IMR-90 (cell line): ENCODE measurements at regions not wholly inside any gene's neighbourhood (a gene's known extent, or its start where the extent isn't known, plus 50 kb on each side); places are given as distances from the start of the nearest gene placed in this dataset.

Experiments used
- ATAC-seq: fragments of 200-7000 bp; cut with Tn5 transposase; 2 replicates; pipeline ENCODE4 v1.9.1; 2020; ENCODE audit warnings: low read depth, mild to moderate bottlenecking, moderate library complexity
- BruUV-seq: library from RNA; stranded (reverse); fragments of 400-500 nt; replicated peaks from 2 replicates; lab custom pipeline; 2021; lab: Mats Ljungman, UMichigan
- CTCF ChIA-PET: fragments of 300-600 bp; formaldehyde crosslinking; extraction: SDS; loops from one replicate; lab custom pipeline; 2021; ENCODE audit warnings: antibody characterized with exemption; lab: Yijun Ruan, JAX
- POLR2A ChIA-PET: fragments of 300-600 bp; sonication (Branson Sonifier 250); formaldehyde crosslinking; loops from one replicate; lab custom pipeline; 2022; ENCODE audit warnings: antibody characterized with exemption; ENCODE audit not compliant: unreplicated experiment; lab: Charles Lee
- DNase-seq: peaks from one replicate; pipeline ENCODE4 v3.0.0; 2013
- H2AFZ ChIP-seq: replicated peaks from 2 replicates; pipeline ENCODE3; 2013; ENCODE audit warnings: low read length, mild to moderate bottlenecking; ENCODE audit not compliant: poor library complexity
- H2AK5ac ChIP-seq: 2 replicates; pipeline ENCODE4 v1.6.1; 2013; ENCODE audit warnings: low read depth, low read length, inconsistent platforms
- H2AK9ac ChIP-seq: replicated peaks from 2 replicates; pipeline ENCODE3; 2013; ENCODE audit warnings: mild to moderate bottlenecking, low read depth, low read length, moderate library complexity; ENCODE audit not compliant: poor library complexity
- H2BK120ac ChIP-seq: 2 replicates; pipeline ENCODE4 v1.6.1; 2013; ENCODE audit warnings: low read depth, low read length, inconsistent platforms
- H2BK15ac ChIP-seq: 3 replicates; pipeline ENCODE4 v1.6.1; 2013; ENCODE audit warnings: low read depth, low read length, inconsistent platforms
- H2BK20ac ChIP-seq: 2 replicates; pipeline ENCODE4 v1.6.1; 2013; ENCODE audit warnings: low read depth, mild to moderate bottlenecking, inconsistent platforms, low read length, moderate library complexity
- H2BK5ac ChIP-seq: 2 replicates; pipeline ENCODE4 v1.6.1; 2013; ENCODE audit warnings: mild to moderate bottlenecking, low read depth, low read length, inconsistent platforms; ENCODE audit not compliant: poor library complexity, severe bottlenecking
- H3K14ac ChIP-seq: replicated peaks from 2 replicates; pipeline ENCODE4 v1.6.1; 2013; ENCODE audit warnings: low read depth, low read length, inconsistent platforms
- H3K18ac ChIP-seq: 2 replicates; pipeline ENCODE4 v1.6.1; 2013; ENCODE audit warnings: low read depth, low read length, control low read depth
- H3K23ac ChIP-seq: 2 replicates; pipeline ENCODE4 v1.6.1; 2013; ENCODE audit warnings: low read depth, low read length, inconsistent platforms
- H3K27ac ChIP-seq: 2 replicates; pipeline ENCODE4 v1.5.1; 2013; ENCODE audit warnings: mild to moderate bottlenecking, control low read depth, low read length; ENCODE audit not compliant: insufficient read depth
- H3K27me3 ChIP-seq: 2 replicates; pipeline ENCODE4 v1.6.1; 2013; ENCODE audit warnings: low read length; ENCODE audit not compliant: control insufficient read depth, insufficient read depth
- H3K36me3 ChIP-seq: 2 replicates; pipeline ENCODE4 v1.6.1; 2013; ENCODE audit warnings: low read length, mixed read lengths; ENCODE audit not compliant: control insufficient read depth, insufficient read depth
- H3K4ac ChIP-seq: 2 replicates; pipeline ENCODE4 v1.6.1; 2013; ENCODE audit warnings: low read depth, low read length, inconsistent platforms
- H3K4me1 ChIP-seq: 2 replicates; pipeline ENCODE4 v1.6.1; 2013; ENCODE audit warnings: low read length, mixed read lengths; ENCODE audit not compliant: control insufficient read depth, insufficient read depth
- H3K4me2 ChIP-seq: 2 replicates; pipeline ENCODE4 v1.6.1; 2013; ENCODE audit warnings: low read depth, mild to moderate bottlenecking, control low read depth, low read length, moderate library complexity
- H3K4me3 ChIP-seq: 2 replicates; pipeline ENCODE4 v1.5.1; 2013; ENCODE audit warnings: low read depth, mild to moderate bottlenecking, control low read depth, low read length, moderate library complexity; ENCODE audit not compliant: insufficient read depth
- H3K56ac ChIP-seq: 2 replicates; pipeline ENCODE4 v1.6.1; 2013; ENCODE audit warnings: low read length, inconsistent platforms; ENCODE audit not compliant: insufficient read depth; ENCODE audit errors: extremely low read depth
- H3K79me1 ChIP-seq, 2 experiments: 2 replicates each; pipeline ENCODE4 v1.6.1; 2013; ENCODE audit warnings: low read length in 2 of 2, inconsistent platforms in 1 of 2, low read depth in 1 of 2
- H3K9ac ChIP-seq: 2 replicates; pipeline ENCODE4 v1.6.1; 2013; ENCODE audit warnings: low read depth, low read length, control low read depth
- H3K9me1 ChIP-seq: 2 replicates; pipeline ENCODE4 v1.6.1; 2013; ENCODE audit warnings: low read length, inconsistent platforms; ENCODE audit not compliant: insufficient read depth
- H3K9me3 ChIP-seq: 2 replicates; pipeline ENCODE4 v1.6.1; 2013; ENCODE audit warnings: low read length; ENCODE audit not compliant: control insufficient read depth, insufficient read depth
- H4K20me1 ChIP-seq: 2 replicates; pipeline ENCODE4 v1.6.1; 2013; ENCODE audit warnings: low read length, inconsistent platforms; ENCODE audit not compliant: insufficient read depth
- H4K5ac ChIP-seq: 2 replicates; pipeline ENCODE4 v1.6.1; 2013; ENCODE audit warnings: mild to moderate bottlenecking, low read depth, low read length, control low read depth
- H4K8ac ChIP-seq, 2 experiments: 2 replicates each; pipeline ENCODE4 v1.6.1; 2013; ENCODE audit warnings: low read depth in 2 of 2, low read length in 2 of 2, control low read depth in 1 of 2, inconsistent platforms in 1 of 2
- H4K91ac ChIP-seq: 2 replicates; pipeline ENCODE4 v1.6.1; 2013; ENCODE audit warnings: low read depth, low read length, inconsistent platforms; ENCODE audit not compliant: insufficient read depth
- CEBPB ChIP-seq: IDR thresholded peaks from 2 replicates; pipeline ENCODE4 v1.6.1; 2012; ENCODE audit warnings: low read depth, low read length, improper control_type of control experiment
- NFE2L2 ChIP-seq: fragments of 150-350 bp; IDR thresholded peaks from 2 replicates; pipeline ENCODE4 v1.6.1; 2016; ENCODE audit warnings: low read depth, mild to moderate bottlenecking, low read length
- RFX5 ChIP-seq: IDR thresholded peaks from 2 replicates; pipeline ENCODE4 v1.8.0; 2012; ENCODE audit warnings: low read depth, mild to moderate bottlenecking, low read length, moderate library complexity
- SMC3 ChIP-seq: fragments of 150-350 bp; IDR thresholded peaks from 2 replicates; pipeline ENCODE4 v1.6.1; 2016; ENCODE audit warnings: low read depth, mild to moderate bottlenecking, antibody characterized with exemption, low read length, moderate library complexity
- WGBS, 2 experiments: methylation state at CpG; one replicate each; pipeline versions ENCODE4 v1.1.5 to v1.1.7; 2013; ENCODE audit warnings: missing lambda C conversion rate in 2 of 2; ENCODE audit not compliant: insufficient read length in 1 of 2; ENCODE audit errors: extremely low coverage in 2 of 2; 5-methylcytosine and 5-hydroxymethylcytosine counted together
- dilution Hi-C: fragments of 300-500 bp; cut with HindIII; formaldehyde crosslinking; loops from one replicate; pipeline ENCODE4 v1.14.3; 2018; ENCODE audit warnings: low sequenced_read_pairs; ENCODE audit not compliant: unreplicated experiment
- in situ Hi-C: fragments of 300-500 bp; cut with MboI; formaldehyde crosslinking; loops from 3 replicates; pipeline ENCODE4 v1.14.3; 2019; ENCODE audit warnings: low sequenced_read_pairs, inconsistent platforms, mixed read lengths
- intact Hi-C: fragments of 100-400 bp; cut with micrococcal nuclease; formaldehyde crosslinking; loops from 2 replicates; pipeline ENCODE4 v1.10.0; 2022
- TF ChIP-seq, protein P1 (sequence below): fragments of 150-350 bp; IDR thresholded peaks from 2 replicates; pipeline ENCODE4 v1.6.1; 2016; ENCODE audit warnings: low read depth, mild to moderate bottlenecking, low read length, moderate library complexity, borderline replicate concordance

DNA sequence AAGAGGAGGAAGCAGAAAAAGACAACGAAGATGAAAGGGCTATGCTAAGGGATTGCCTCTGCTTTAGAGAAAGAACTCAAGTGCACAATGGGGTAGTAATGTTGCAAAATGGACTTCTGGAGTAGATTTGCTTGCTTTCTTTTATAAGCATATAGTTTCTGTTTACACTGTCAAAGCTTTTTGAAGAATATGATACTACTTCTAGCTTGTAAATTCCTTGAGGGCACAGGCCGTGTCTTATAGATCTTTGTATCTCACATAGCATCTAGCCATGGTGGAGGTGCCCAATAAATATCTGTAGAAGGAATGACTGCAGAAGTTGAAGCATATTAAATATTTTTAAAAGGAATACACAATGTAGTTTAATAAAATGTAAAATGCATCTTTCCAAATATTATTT is 147.8 kb upstream of the ZIC3 start:
- dilution Hi-C loops: no loop called here
- Histone ChIP-seq H2AK9ac (no peak overlapping the region), H4K8ac (no peak overlapping the region), H3K14ac (no peak overlapping the region), H4K91ac (no peak overlapping the region), H3K9me1 (no peaks in the 10 kb centered on the region), H2AFZ (no peak overlapping the region), H3K36me3 (no peaks in the 10 kb centered on the region), H4K20me1 (no peaks in the 10 kb centered on the region), H3K27me3 (no peaks in the 10 kb centered on the region), H2BK120ac (no peak overlapping the region), H3K9ac (no peak overlapping the region), H4K5ac (no peak overlapping the region), H3K4me2 (no peak overlapping the region), H2BK15ac (no peak overlapping the region), H3K18ac (no peak overlapping the region), H2BK20ac (no peak overlapping the region), H3K56ac (no peak overlapping the region), H3K4me3 (no peak overlapping the region), H2BK5ac (no peak overlapping the region), H3K9me3 (no peaks in the 10 kb centered on the region), H3K79me1 (no peaks in the 10 kb centered on the region), H3K27ac (no peak overlapping the region), H3K4ac (no peak overlapping the region), H3K4me1 (no peaks in the 10 kb centered on the region), H2AK5ac (no peak overlapping the region), H3K23ac (no peak overlapping the region)
- ATAC-seq (no peak), DNase-seq (no peak)
- 0% methylated on average over 1 of the region's 2 CpGs; no CpG with 5 or more reads in 1 of the 2 experiments for WGBS, 2 experiments
- intact Hi-C loops: no loop called here
- POLR2A ChIA-PET: no interaction called here
- no TSS peak for BruUV-seq
- CTCF ChIA-PET: no interaction called here
- TF ChIP-seq CEBPB: no peak
- TF ChIP-seq NFE2L2: no peak
- TF ChIP-seq, protein P1, sequence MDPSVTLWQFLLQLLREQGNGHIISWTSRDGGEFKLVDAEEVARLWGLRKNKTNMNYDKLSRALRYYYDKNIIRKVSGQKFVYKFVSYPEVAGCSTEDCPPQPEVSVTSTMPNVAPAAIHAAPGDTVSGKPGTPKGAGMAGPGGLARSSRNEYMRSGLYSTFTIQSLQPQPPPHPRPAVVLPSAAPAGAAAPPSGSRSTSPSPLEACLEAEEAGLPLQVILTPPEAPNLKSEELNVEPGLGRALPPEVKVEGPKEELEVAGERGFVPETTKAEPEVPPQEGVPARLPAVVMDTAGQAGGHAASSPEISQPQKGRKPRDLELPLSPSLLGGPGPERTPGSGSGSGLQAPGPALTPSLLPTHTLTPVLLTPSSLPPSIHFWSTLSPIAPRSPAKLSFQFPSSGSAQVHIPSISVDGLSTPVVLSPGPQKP: no peak
- TF ChIP-seq SMC3: no peak
- no peak for TF ChIP-seq RFX5
- in situ Hi-C loops: no loop called here
